CD14-positive monocyte (primary cell): ENCODE measurements at regions not wholly inside any gene's neighbourhood (a gene's known extent, or its start where the extent isn't known, plus 50 kb on each side); places are given as distances from the start of the nearest gene placed in this dataset.

Source experiments
- DNase-seq, 3 donors: peaks; one replicate each; pipeline ENCODE4 v3.0.0-alpha.2; 2011 to 2022
- H2AFZ ChIP-seq: 2 replicates; pipeline ENCODE4 v1.6.0; 2012; ENCODE audit warnings: mild to moderate bottlenecking, low read depth, low read length, inconsistent platforms; ENCODE audit not compliant: insufficient read depth, poor library complexity, severe bottlenecking
- H3K27ac ChIP-seq, 2 donors: 1 replicate in 1 of 2; 2 replicates in 1 of 2; pipeline ENCODE4 v1.5.1; 2012 to 2013; ENCODE audit warnings: low read length in 2 of 2, control low read depth in 1 of 2, inconsistent platforms in 1 of 2, low read depth in 1 of 2, mild to moderate bottlenecking in 1 of 2
- H3K27me3 ChIP-seq, 2 donors: one replicate each; pipeline versions ENCODE4 v1.6.0 to v1.6.1; 2011 to 2013; ENCODE audit warnings: low read length in 2 of 2; ENCODE audit not compliant: control insufficient read depth in 2 of 2, insufficient read depth in 2 of 2
- H3K36me3 ChIP-seq, 2 donors: replicated peaks in 1 of 2; 1 replicate in 1 of 2; 2 replicates in 1 of 2; pipeline versions ENCODE4 v1.5.1 to v1.6.1; 2012 to 2013; ENCODE audit warnings: low read length in 2 of 2, control low read depth in 1 of 2, inconsistent platforms in 1 of 2, mild to moderate bottlenecking in 1 of 2; ENCODE audit not compliant: insufficient read depth in 2 of 2, control insufficient read depth in 1 of 2
- H3K4me1 ChIP-seq, 2 donors: 1 replicate in 1 of 2; 2 replicates in 1 of 2; pipeline versions ENCODE4 v1.5.1 to v1.6.1; 2012 to 2013; ENCODE audit warnings: low read length in 2 of 2, control low read depth in 1 of 2, inconsistent platforms in 1 of 2, mild to moderate bottlenecking in 1 of 2, moderate library complexity in 1 of 2; ENCODE audit not compliant: insufficient read depth in 2 of 2, control insufficient read depth in 1 of 2
- H3K4me2 ChIP-seq: replicated peaks from 2 replicates; pipeline ENCODE3; 2012; ENCODE audit warnings: low read length, moderate library complexity, mild to moderate bottlenecking; ENCODE audit not compliant: poor library complexity, severe bottlenecking; ENCODE audit errors: extremely low read depth
- H3K4me3 ChIP-seq, 3 experiments: fragments of 200-600 bp in 1 of 3; sonication (generic) in 1 of 3; replicated peaks in 1 of 3; 1 replicate in 2 of 3; 2 replicates in 1 of 3; pipeline ENCODE4 v1.5.1; 2011 to 2013; ENCODE audit warnings: low read length in 3 of 3, mild to moderate bottlenecking in 3 of 3, control low read depth in 2 of 3, low read depth in 2 of 3, inconsistent platforms in 1 of 3, moderate library complexity in 1 of 3
- H3K79me2 ChIP-seq: 2 replicates; pipeline ENCODE4 v1.6.0; 2012; ENCODE audit warnings: mild to moderate bottlenecking, control low read depth, inconsistent platforms, low read length, moderate library complexity; ENCODE audit not compliant: insufficient read depth
- H3K9ac ChIP-seq: 2 replicates; pipeline ENCODE4 v1.6.0; 2017; ENCODE audit warnings: low read length, mild to moderate bottlenecking; ENCODE audit not compliant: insufficient read depth, poor library complexity, severe bottlenecking
- H3K9me3 ChIP-seq, 2 donors: replicated peaks in 1 of 2; 1 replicate in 1 of 2; 2 replicates in 1 of 2; pipeline versions ENCODE4 v1.5.1 to v1.6.1; 2012 to 2013; ENCODE audit warnings: low read length in 2 of 2, control low read depth in 1 of 2; ENCODE audit not compliant: control insufficient read depth in 1 of 2, insufficient read depth in 1 of 2
- H4K20me1 ChIP-seq: 2 replicates; pipeline ENCODE4 v1.6.0; 2012; ENCODE audit warnings: mild to moderate bottlenecking, low read length, control low read depth, moderate library complexity; ENCODE audit not compliant: insufficient read depth
- H3K27ac Mint-ChIP-seq, 7 donors: one replicate each; pipeline ENCODE4 v1.8.0; 2020; ENCODE audit warnings: mild to moderate bottlenecking in 7 of 7, mixed read lengths in 7 of 7, moderate library complexity in 6 of 7, inconsistent platforms in 2 of 7
- H3K27me3 Mint-ChIP-seq, 3 donors: one replicate each; pipeline ENCODE4 v1.8.0; 2021 to 2022; ENCODE audit warnings: low read depth in 3 of 3, mild to moderate bottlenecking in 3 of 3, mixed read lengths in 3 of 3, moderate library complexity in 3 of 3, inconsistent platforms in 1 of 3
- H3K36me3 Mint-ChIP-seq, 2 donors: one replicate each; pipeline ENCODE4 v1.8.0; 2020; ENCODE audit warnings: mixed read lengths in 2 of 2, inconsistent platforms in 1 of 2, mild to moderate bottlenecking in 1 of 2
- H3K4me1 Mint-ChIP-seq: one replicate; pipeline ENCODE4 v1.8.0; 2020; ENCODE audit warnings: mild to moderate bottlenecking, mixed read lengths
- H3K4me3 Mint-ChIP-seq, 2 donors: one replicate each; pipeline ENCODE4 v1.8.0; 2020; ENCODE audit warnings: mild to moderate bottlenecking in 2 of 2, mixed read lengths in 2 of 2, moderate library complexity in 1 of 2
- H3K9me3 Mint-ChIP-seq, 7 donors: one replicate each; pipeline ENCODE4 v1.8.0; 2020 to 2022; ENCODE audit warnings: mixed read lengths in 7 of 7, mild to moderate bottlenecking in 6 of 7, moderate library complexity in 6 of 7, inconsistent platforms in 2 of 7
- WGBS: methylation state at CpG from one replicate; pipeline ENCODE4 v1.1.5; 2013; ENCODE audit warnings: missing lambda C conversion rate; ENCODE audit not compliant: insufficient coverage; 5-methylcytosine and 5-hydroxymethylcytosine counted together
- intact Hi-C, 2 donors: fragments of 100-400 bp; cut with micrococcal nuclease; formaldehyde crosslinking; loops; one replicate each; pipeline versions ENCODE4 v1.15.0 to v1.15.1; 2023
- TF ChIP-seq, protein P1 (sequence below): fragments of 200-600 bp; IDR thresholded peaks from one replicate; pipeline ENCODE4 v1.8.0; 2022; ENCODE audit warnings: antibody characterized with exemption, mild to moderate bottlenecking

DNA sequence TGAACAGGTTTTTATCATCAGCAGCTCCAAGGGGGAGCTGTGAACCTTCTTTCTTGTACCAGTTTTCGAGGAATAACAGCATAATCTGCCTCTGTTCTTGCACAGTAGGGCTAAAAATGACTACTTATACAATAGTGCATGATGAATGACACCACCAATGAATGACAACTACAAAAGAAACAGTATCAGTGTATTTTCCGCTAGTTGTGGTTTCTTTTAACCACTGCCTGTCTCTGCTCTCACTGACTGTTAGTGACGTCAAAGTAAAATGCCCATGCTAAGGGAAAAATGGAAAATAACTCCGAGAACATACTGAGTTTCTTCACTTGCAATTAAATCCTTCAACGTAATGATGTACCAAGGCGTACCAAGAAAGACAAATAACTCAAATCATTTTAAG is 294.9 kb downstream of the MAP2K6 start:
- Mint-ChIP-seq H3K27ac (no peak overlapping the region), H3K27me3 (peaks cover 2 to 5% (median 2%) of the 10 kb centered on the region in 3 donors), H3K36me3 (no peaks in the 10 kb centered on the region), H3K9me3 (peaks cover 0 to 3% (median 2%) of the 10 kb centered on the region in 7 donors), H3K4me3 (no peak overlapping the region), H3K4me1 (no peaks in the 10 kb centered on the region)
- no peaks in the 10 kb centered on the region for H3K36me3 ChIP-seq
- H4K20me1 ChIP-seq: no peaks in the 10 kb centered on the region
- TF ChIP-seq, protein P1, sequence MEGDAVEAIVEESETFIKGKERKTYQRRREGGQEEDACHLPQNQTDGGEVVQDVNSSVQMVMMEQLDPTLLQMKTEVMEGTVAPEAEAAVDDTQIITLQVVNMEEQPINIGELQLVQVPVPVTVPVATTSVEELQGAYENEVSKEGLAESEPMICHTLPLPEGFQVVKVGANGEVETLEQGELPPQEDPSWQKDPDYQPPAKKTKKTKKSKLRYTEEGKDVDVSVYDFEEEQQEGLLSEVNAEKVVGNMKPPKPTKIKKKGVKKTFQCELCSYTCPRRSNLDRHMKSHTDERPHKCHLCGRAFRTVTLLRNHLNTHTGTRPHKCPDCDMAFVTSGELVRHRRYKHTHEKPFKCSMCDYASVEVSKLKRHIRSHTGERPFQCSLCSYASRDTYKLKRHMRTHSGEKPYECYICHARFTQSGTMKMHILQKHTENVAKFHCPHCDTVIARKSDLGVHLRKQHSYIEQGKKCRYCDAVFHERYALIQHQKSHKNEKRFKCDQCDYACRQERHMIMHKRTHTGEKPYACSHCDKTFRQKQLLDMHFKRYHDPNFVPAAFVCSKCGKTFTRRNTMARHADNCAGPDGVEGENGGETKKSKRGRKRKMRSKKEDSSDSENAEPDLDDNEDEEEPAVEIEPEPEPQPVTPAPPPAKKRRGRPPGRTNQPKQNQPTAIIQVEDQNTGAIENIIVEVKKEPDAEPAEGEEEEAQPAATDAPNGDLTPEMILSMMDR: no peak
- no peak for DNase-seq
- H3K27ac ChIP-seq: no peak overlapping the region
- no peaks in the 10 kb centered on the region for H3K79me2 ChIP-seq
- H2AFZ ChIP-seq: no peak overlapping the region
- WGBS: no CpG with 5 or more reads among the region's 6 CpGs
- peaks cover 0 to 2% of the 10 kb centered on the region in 2 donors for H3K27me3 ChIP-seq
- H3K4me1 ChIP-seq: no peaks in the 10 kb centered on the region
- no peak overlapping the region for H3K9ac ChIP-seq
- H3K4me3 ChIP-seq: no peak overlapping the region
- intact Hi-C loops: no loop called here
- no peaks in the 10 kb centered on the region for H3K9me3 ChIP-seq
- H3K4me2 ChIP-seq: no peak overlapping the region

DNA sequence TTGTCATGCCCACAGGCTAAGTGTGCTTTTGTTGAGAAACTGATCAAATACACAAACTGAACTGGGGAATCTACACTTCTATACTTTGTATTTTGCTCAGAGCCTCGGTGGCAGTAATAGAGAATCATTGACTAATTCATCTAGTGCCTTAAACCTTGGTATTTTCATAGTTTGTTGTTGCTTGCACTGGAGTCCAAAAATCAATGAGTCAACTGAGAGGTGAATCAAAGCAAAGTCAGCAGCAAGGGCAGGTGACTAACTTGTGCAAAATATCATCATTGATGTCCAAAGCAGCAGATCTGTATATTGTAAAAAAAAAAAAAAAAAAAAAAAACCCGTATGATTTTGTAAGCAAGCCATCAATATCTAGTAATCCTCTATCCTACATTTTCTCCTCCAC is 296.4 kb downstream of the MAP2K6 start:
- H3K27ac ChIP-seq: no peak overlapping the region
- intact Hi-C loops: no loop called here
- TF ChIP-seq, protein P1: no peak

More for the DNA sequence above, 296.4 kb downstream of the MAP2K6 start:
- H3K27ac Mint-ChIP-seq: no peak overlapping the region
- peaks cover 2 to 5% (median 2%) of the 10 kb centered on the region in 3 donors for H3K27me3 Mint-ChIP-seq
- no peaks in the 10 kb centered on the region for H3K9me3 ChIP-seq
- no peaks in the 10 kb centered on the region for H3K4me1 ChIP-seq
- H3K4me2 ChIP-seq: no peak overlapping the region
- no peak overlapping the region for H3K4me3 Mint-ChIP-seq
- no peak overlapping the region for H3K9ac ChIP-seq
- no peaks in the 10 kb centered on the region for H3K36me3 ChIP-seq
- no peaks in the 10 kb centered on the region for H3K79me2 ChIP-seq
- DNase-seq: no peak
- no CpG with 5 or more reads among the region's 2 CpGs for WGBS
- H3K4me1 Mint-ChIP-seq: no peaks in the 10 kb centered on the region
- H3K27me3 ChIP-seq: no peaks in the 10 kb centered on the region
- no peak overlapping the region for H3K4me3 ChIP-seq
- H3K9me3 Mint-ChIP-seq: peaks cover 0 to 5% (median 2%) of the 10 kb centered on the region in 7 donors
- no peak overlapping the region for H2AFZ ChIP-seq
- H4K20me1 ChIP-seq: no peaks in the 10 kb centered on the region
- H3K36me3 Mint-ChIP-seq: no peaks in the 10 kb centered on the region
